Activated CD4-positive, CD25-positive, alpha-beta regulatory T cell treated with anti-CD3 and anti-CD28 coated beads, Interleukin-2, amount 50 U/mL, for 16 hours (primary cell): ENCODE measurements at regions not wholly inside any gene's neighbourhood (a gene's known extent, or its start where the extent isn't known, plus 50 kb on each side); places are given as distances from the start of the nearest gene placed in this dataset.

ENCODE experiments used
- DNase-seq: peaks from one replicate; pipeline ENCODE4 v3.0.0-alpha.2; 2020; ENCODE audit warnings: low read depth, low spot score

GRCh38 chr2:240209493-240209892, 69.0 kb upstream of the OTOS start:
- DNase-seq: no peak

GRCh38 chr2:240210198-240210965, 69.9 kb upstream of the OTOS start:
- no peak for DNase-seq

GRCh38 chr2:240211096-240211495, 70.6 kb upstream of the OTOS start:
- no peak for DNase-seq

- DNase-seq: no peak
These were observed 71.4 kb upstream of the OTOS start for GRCh38 chr2:240211598-240212424.

GRCh38 chr2:240212425-240213225, 72.2 kb upstream of the OTOS start:
- no peak for DNase-seq

- DNase-seq: no peak
These were observed 72.7 kb upstream of the OTOS start for GRCh38 chr2:240213226-240213475.

GRCh38 chr2:240213476-240214421, 73.3 kb upstream of the OTOS start:
- DNase-seq: no peak

- no peak for DNase-seq
These were observed 74.6 kb upstream of the OTOS start for GRCh38 chr2:240214790-240215675.

- DNase-seq: no peak
These were observed 75.2 kb upstream of the OTOS start for GRCh38 chr2:240215676-240216051.

- DNase-seq: no peak
These were observed 75.7 kb upstream of the OTOS start for GRCh38 chr2:240216167-240216566.

GRCh38 chr2:240217431-240218301, 77.2 kb upstream of the OTOS start:
- no peak for DNase-seq

GRCh38 chr2:240219208-240219890, 78.9 kb upstream of the OTOS start:
- no peak for DNase-seq

- DNase-seq: no peak
These were observed 79.9 kb upstream of the OTOS start for GRCh38 chr2:240220371-240220770.

- DNase-seq: no peak
These were observed 83.2 kb upstream of the OTOS start for GRCh38 chr2:240223631-240224030.

- DNase-seq: no peak
These were observed 84.2 kb upstream of the OTOS start for GRCh38 chr2:240224676-240225075.

- DNase-seq: no peak
These were observed 84.7 kb upstream of the OTOS start for GRCh38 chr2:240225131-240225530.

GRCh38 chr2:240225660-240226475, 85.4 kb upstream of the OTOS start:
- DNase-seq: no peak
